Neural cell (in vitro differentiated cells): ENCODE measurements at regions not wholly inside any gene's neighbourhood (a gene's known extent, or its start where the extent isn't known, plus 50 kb on each side); places are given as distances from the start of the nearest gene placed in this dataset.
"Not testable (repeated sequence)": the region's sequence is repeated elsewhere in the genome, so short reads cannot be mapped to it uniquely, and the experiment has no call there.

Experiments
- H2AFZ ChIP-seq: fragments of 200-600, 300-800 bp; sonication (generic), shearing (Covaris generic); 2 replicates; pipeline ENCODE4 v1.6.0; 2014; ENCODE audit warnings: low read depth, mild to moderate bottlenecking, antibody characterized with exemption, low read length, moderate library complexity
- H3F3A ChIP-seq: fragments of 200-600 bp; shearing (Covaris generic); 2 replicates; pipeline ENCODE4 v1.6.1; 2016; ENCODE audit warnings: mild to moderate bottlenecking, moderate library complexity, mixed read lengths, antibody characterized with exemption, low read length; ENCODE audit not compliant: insufficient read depth, poor library complexity, severe bottlenecking
- H3K27ac ChIP-seq: fragments of 200-600, 300-800 bp; sonication (generic), shearing (Covaris generic); 2 replicates; pipeline ENCODE4 v1.5.1; 2014; ENCODE audit warnings: mild to moderate bottlenecking, low read length, moderate library complexity
- H3K27me3 ChIP-seq: fragments of 300-800, 200-600 bp; sonication (generic), shearing (Covaris generic); 2 replicates; pipeline ENCODE4 v1.6.0; 2014; ENCODE audit warnings: mild to moderate bottlenecking, low read depth, low read length, moderate library complexity; ENCODE audit not compliant: insufficient read depth
- H3K36me3 ChIP-seq: fragments of 300-800, 200-600 bp; sonication (generic), shearing (Covaris generic); 2 replicates; pipeline ENCODE4 v1.5.1; 2014; ENCODE audit warnings: mild to moderate bottlenecking, antibody characterized with exemption, low read length, moderate library complexity; ENCODE audit not compliant: insufficient read depth
- H3K4me2 ChIP-seq: fragments of 300-800, 200-600 bp; sonication (generic), shearing (Covaris generic); 2 replicates; pipeline ENCODE4 v1.6.0; 2014; ENCODE audit warnings: mild to moderate bottlenecking, low read length
- H3K4me3 ChIP-seq: fragments of 300-800, 200-600 bp; sonication (generic), shearing (Covaris generic); 2 replicates; pipeline ENCODE4 v1.5.1; 2014; ENCODE audit warnings: mild to moderate bottlenecking, low read length, moderate library complexity
- H3K79me2 ChIP-seq: fragments of 200-600 bp; shearing (Covaris generic); replicated peaks from 2 replicates; pipeline ENCODE4 v1.6.0; 2014; ENCODE audit warnings: mild to moderate bottlenecking, low read length, moderate library complexity; ENCODE audit not compliant: insufficient read depth
- H3K9ac ChIP-seq: fragments of 300-800, 200-600 bp; sonication (generic), shearing (Covaris generic); 2 replicates; pipeline ENCODE4 v1.6.1; 2016; ENCODE audit warnings: mild to moderate bottlenecking, low read length, mixed read lengths
- H3K9me2 ChIP-seq: fragments of 200-600 bp; shearing (Covaris generic); 2 replicates; pipeline ENCODE4 v1.6.1; 2016; ENCODE audit warnings: mild to moderate bottlenecking, low read length, mixed read lengths; ENCODE audit not compliant: insufficient read depth
- H3K9me3 ChIP-seq: fragments of 200-600, 300-800 bp; sonication (generic), shearing (Covaris generic); 2 replicates; pipeline ENCODE4 v1.6.1; 2016; ENCODE audit warnings: mild to moderate bottlenecking, mixed run types, low read length, moderate library complexity, mixed read lengths
- H4K20me1 ChIP-seq: fragments of 200-600 bp; shearing (Covaris generic); 2 replicates; pipeline ENCODE4 v1.6.1; 2016; ENCODE audit warnings: mild to moderate bottlenecking, mixed run types; ENCODE audit not compliant: insufficient read depth
- CTCF ChIP-seq: fragments of 450-650 bp; IDR thresholded peaks from 2 replicates; pipeline ENCODE4 v1.5.1; 2014; ENCODE audit warnings: antibody characterized with exemption, mild to moderate bottlenecking, moderate library complexity; ENCODE audit not compliant: poor library complexity, severe bottlenecking
- EP300 ChIP-seq: fragments of 450-650 bp; conservative IDR thresholded peaks from 2 replicates; pipeline ENCODE4 v1.6.1; 2014; ENCODE audit warnings: antibody characterized with exemption, mild to moderate bottlenecking, moderate library complexity; ENCODE audit not compliant: poor library complexity, severe bottlenecking
- EZH2 ChIP-seq: fragments of 200-600, 300-800 bp; shearing (Covaris generic), sonication (generic); IDR thresholded peaks from 2 replicates; pipeline ENCODE4 v1.6.1; 2014; ENCODE audit warnings: antibody characterized with exemption, low read length, borderline replicate concordance, mild to moderate bottlenecking; ENCODE audit not compliant: insufficient read depth, poor library complexity, severe bottlenecking
- MXI1 ChIP-seq: fragments of 450-650 bp; conservative IDR thresholded peaks from 2 replicates; pipeline ENCODE4 v1.6.1; 2014; ENCODE audit warnings: antibody characterized with exemption, mild to moderate bottlenecking; ENCODE audit not compliant: poor library complexity, severe bottlenecking
- POLR2AphosphoS5 ChIP-seq: IDR thresholded peaks from 2 replicates; pipeline ENCODE4 v1.6.1; 2012
- RAD21 ChIP-seq: fragments of 450-650 bp; conservative IDR thresholded peaks from 2 replicates; pipeline ENCODE4 v1.6.1; 2014; ENCODE audit warnings: antibody characterized with exemption, mild to moderate bottlenecking, moderate library complexity
- REST ChIP-seq: IDR thresholded peaks from 2 replicates; pipeline ENCODE4 v1.6.1; 2012; ENCODE audit warnings: borderline replicate concordance
- SMC3 ChIP-seq: fragments of 450-650 bp; conservative IDR thresholded peaks from 2 replicates; pipeline ENCODE4 v1.6.1; 2014; ENCODE audit warnings: antibody characterized with exemption, mild to moderate bottlenecking, moderate library complexity; ENCODE audit not compliant: poor library complexity
- TAF1 ChIP-seq: IDR thresholded peaks from 2 replicates; pipeline ENCODE4 v1.6.1; 2012; ENCODE audit warnings: low read depth

- no peaks in the 10 kb centered on the region for H3K79me2 ChIP-seq
- no peak overlapping the region for H2AFZ ChIP-seq
- H3K4me2 ChIP-seq, result no peak overlapping the region
- no peaks in the 10 kb centered on the region for H4K20me1 ChIP-seq
- H3K27me3 ChIP-seq, result no peaks in the 10 kb centered on the region
- no peaks in the 10 kb centered on the region for H3K9me2 ChIP-seq
- H3K27ac ChIP-seq, result no peak overlapping the region
- no peak for TF ChIP-seq EP300
- no peak for TF ChIP-seq EZH2
- TF ChIP-seq MXI1, result no peak
- TF ChIP-seq TAF1, result no peak
- TF ChIP-seq CTCF, result no peak
- no peak for TF ChIP-seq REST
- no peak for TF ChIP-seq RAD21
- no peak for TF ChIP-seq POLR2AphosphoS5
- TF ChIP-seq SMC3, result no peak
- H3K9me3 ChIP-seq, result no peaks in the 10 kb centered on the region
- H3K36me3 ChIP-seq, result no peaks in the 10 kb centered on the region
- no peak overlapping the region for H3K4me3 ChIP-seq
- H3K9ac ChIP-seq, result no peak overlapping the region
- H3F3A ChIP-seq, result no peaks in the 10 kb centered on the region
These were observed 284.8 kb upstream of the FGF13 start for GRCh38 chrX:138996268-138996667.

DNA sequence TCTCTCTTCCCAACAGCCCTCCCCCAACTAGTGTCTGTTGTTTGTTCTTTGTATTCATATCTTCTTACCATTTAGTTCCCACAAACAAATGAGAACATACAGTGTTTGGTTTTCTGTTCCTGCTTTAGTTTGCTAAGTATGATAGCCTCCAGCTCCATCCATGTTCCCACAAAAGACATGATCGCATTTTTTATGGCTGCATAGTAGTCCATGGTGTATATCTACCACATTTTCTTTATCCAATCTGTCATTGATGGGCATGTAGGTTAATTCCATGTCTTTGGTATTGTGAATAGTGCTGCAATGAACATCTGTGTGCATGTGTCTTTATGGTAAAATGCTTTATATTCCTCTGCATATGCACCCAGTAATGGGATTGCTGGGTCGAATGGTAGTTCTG lies 283.9 kb upstream of the FGF13 start:
- H3K27ac ChIP-seq, result no peak overlapping the region
- no peaks in the 10 kb centered on the region for H3K79me2 ChIP-seq
- H2AFZ ChIP-seq, result no peak overlapping the region
- H3K4me3 ChIP-seq, result no peak overlapping the region
- H3K27me3 ChIP-seq, result no peaks in the 10 kb centered on the region
- no peaks in the 10 kb centered on the region for H3K36me3 ChIP-seq
- H3K9ac ChIP-seq, result no peak overlapping the region
- TF ChIP-seq POLR2AphosphoS5, result no peak
- no peak for TF ChIP-seq TAF1
- no peak for TF ChIP-seq EP300
- TF ChIP-seq EZH2, result no peak
- no peak for TF ChIP-seq SMC3
- TF ChIP-seq MXI1, result no peak
- TF ChIP-seq REST, result no peak
- no peak for TF ChIP-seq RAD21
- TF ChIP-seq CTCF, result no peak
- H3K4me2 ChIP-seq, result no peak overlapping the region
- H3F3A ChIP-seq, result no peaks in the 10 kb centered on the region
- H3K9me2 ChIP-seq, result no peaks in the 10 kb centered on the region
- H3K9me3 ChIP-seq, result no peaks in the 10 kb centered on the region
- no peaks in the 10 kb centered on the region for H4K20me1 ChIP-seq

- H3K9ac ChIP-seq, H3K9me2 ChIP-seq, H3K4me3 ChIP-seq, H3K9me3 ChIP-seq, H3K27me3 ChIP-seq, H3K4me2 ChIP-seq, H3F3A ChIP-seq, H2AFZ ChIP-seq, H3K36me3 ChIP-seq, H3K27ac ChIP-seq, H4K20me1 ChIP-seq, H3K79me2 ChIP-seq: not testable (repeated sequence)
These were observed 278.9 kb upstream of the FGF13 start for GRCh38 chrX:138990425-138990824.
